Ascending aorta (tissue), 2 donors: ENCODE measurements at regions not wholly inside any gene's neighbourhood (a gene's known extent, or its start where the extent isn't known, plus 50 kb on each side); places are given as distances from the start of the nearest gene placed in this dataset.

Experiments used
- DNase-seq, 2 donors: peaks; one replicate each; pipeline ENCODE4 v3.0.0-alpha.2; 2019; ENCODE audit warnings: low spot score in 2 of 2
- H3K27ac ChIP-seq, 2 donors: fragments of 200-600 bp; sonication (generic); one replicate each; pipeline ENCODE4 v1.5.1; 2016 to 2017; ENCODE audit warnings: mild to moderate bottlenecking in 1 of 2
- H3K27me3 ChIP-seq: fragments of 200-600 bp; sonication (generic); one replicate; pipeline ENCODE4 v1.5.1; 2017
- H3K36me3 ChIP-seq, 2 donors: fragments of 200-600 bp; sonication (generic); one replicate each; pipeline ENCODE4 v1.5.1; 2016
- H3K4me1 ChIP-seq, 2 donors: fragments of 200-600 bp; sonication (generic); one replicate each; pipeline ENCODE4 v1.5.1; 2016 to 2017; ENCODE audit warnings: mild to moderate bottlenecking in 1 of 2
- H3K4me3 ChIP-seq, 2 donors: fragments of 200-600 bp; sonication (generic); one replicate each; pipeline ENCODE4 v1.5.1; 2016 to 2017; ENCODE audit warnings: mild to moderate bottlenecking in 1 of 2
- H3K9me3 ChIP-seq, 2 donors: fragments of 200-600 bp; sonication (generic); one replicate each; pipeline ENCODE4 v1.5.1; 2016
- CTCF ChIP-seq, 3 experiments: fragments of 200-600 bp in 2 of 3; fragments of 450-650 bp in 1 of 3; sonication (generic) in 2 of 3; IDR thresholded peaks; one replicate each; pipeline ENCODE4 v1.5.1; 2016 to 2019; ENCODE audit warnings: antibody characterized with exemption in 3 of 3, mild to moderate bottlenecking in 1 of 3, moderate library complexity in 1 of 3
- intact Hi-C: fragments of 100-400 bp; cut with DNase I; formaldehyde crosslinking; loops from one replicate; pipeline ENCODE4 v1.15.1; 2023

- intact Hi-C loops = loop anchor here (10.0 kb wide), 1 partner anchor 727 kb away; the partner anchor contains the start of gene CITED2
- DNase-seq = no peak
- Histone ChIP-seq H3K4me1 (peaks cover 0 to 11% of the 10 kb centered on the region in 2 donors), H3K36me3 (no peaks in the 10 kb centered on the region), H3K27ac (no peak overlapping the region), H3K4me3 (no peak overlapping the region), H3K27me3 (no peaks in the 10 kb centered on the region), H3K9me3 (no peaks in the 10 kb centered on the region)
- no peak for TF ChIP-seq CTCF (IDR thresholded peaks at IDR 0.05)
Observed at GRCh38 chr6:140101818-140102217, 727.4 kb upstream of the CITED2 start.

GRCh38 chr6:140101367-140101766, 726.9 kb upstream of the CITED2 start:
- Histone ChIP-seq H3K4me3 (no peak overlapping the region), H3K9me3 (no peaks in the 10 kb centered on the region), H3K27ac (no peak overlapping the region), H3K36me3 (no peaks in the 10 kb centered on the region), H3K4me1 (peaks cover 0 to 11% of the 10 kb centered on the region in 2 donors), H3K27me3 (no peaks in the 10 kb centered on the region)
- TF ChIP-seq CTCF (IDR thresholded peaks at IDR 0.05) = no peak
- intact Hi-C loops = loop anchor here (10.0 kb wide), 1 partner anchor 727 kb away; the partner anchor contains the start of gene CITED2
- DNase-seq = no peak

- Histone ChIP-seq H3K4me3 (no peak overlapping the region), H3K36me3 (no peaks in the 10 kb centered on the region), H3K9me3 (no peaks in the 10 kb centered on the region), H3K27me3 (no peaks in the 10 kb centered on the region), H3K27ac (no peak overlapping the region), H3K4me1 (peaks cover 0 to 4% of the 10 kb centered on the region in 2 donors)
- intact Hi-C loops = no loop called here
- TF ChIP-seq CTCF (IDR thresholded peaks at IDR 0.05) = no peak
- DNase-seq = no peak
Observed at GRCh38 chr6:140095532-140095931, 721.1 kb upstream of the CITED2 start.

- intact Hi-C loops = no loop called here
- no peak overlapping the region for H3K4me3 ChIP-seq
- no peak for DNase-seq
Observed at GRCh38 chr6:140091895-140092294, 717.4 kb upstream of the CITED2 start.

GRCh38 chr6:140090871-140091270, 716.4 kb upstream of the CITED2 start:
- no peak for TF ChIP-seq CTCF (IDR thresholded peaks at IDR 0.05)
- H3K36me3 ChIP-seq = no peaks in the 10 kb centered on the region
- no peaks in the 10 kb centered on the region for H3K4me1 ChIP-seq
- no peaks in the 10 kb centered on the region for H3K9me3 ChIP-seq
- no peak overlapping the region for H3K27ac ChIP-seq
- no peaks in the 10 kb centered on the region for H3K27me3 ChIP-seq
- intact Hi-C loops = no loop called here
- DNase-seq = no peak
- no peak overlapping the region for H3K4me3 ChIP-seq

More at GRCh38 chr6:140091895-140092294, 717.4 kb upstream of the CITED2 start:
- TF ChIP-seq CTCF (IDR thresholded peaks at IDR 0.05) = no peak
- Histone ChIP-seq H3K4me1 (no peaks in the 10 kb centered on the region), H3K36me3 (no peaks in the 10 kb centered on the region), H3K9me3 (no peaks in the 10 kb centered on the region), H3K27ac (no peak overlapping the region), H3K27me3 (no peaks in the 10 kb centered on the region)

GRCh38 chr6:140083375-140083774, 708.9 kb upstream of the CITED2 start:
- Histone ChIP-seq H3K27me3 (no peaks in the 10 kb centered on the region), H3K36me3 (no peaks in the 10 kb centered on the region), H3K9me3 (no peaks in the 10 kb centered on the region), H3K4me3 (no peak overlapping the region), H3K4me1 (peaks cover 0 to 14% of the 10 kb centered on the region in 2 donors), H3K27ac (no peak overlapping the region)
- intact Hi-C loops = no loop called here
- no peak for DNase-seq
- TF ChIP-seq CTCF (IDR thresholded peaks at IDR 0.05) = no peak
